Right atrium auricular region (tissue), 2 donors: ENCODE measurements at regions not wholly inside any gene's neighbourhood (a gene's known extent, or its start where the extent isn't known, plus 50 kb on each side); places are given as distances from the start of the nearest gene placed in this dataset.

Source experiments
- DNase-seq: peaks from one replicate; pipeline ENCODE4 v3.0.0-alpha.2; 2019; ENCODE audit warnings: low spot score
- H3K27ac ChIP-seq, 2 donors: fragments of 200-600 bp; sonication (generic); 1 replicate in 1 of 2; 2 replicates in 1 of 2; pipeline ENCODE4 v1.5.1; 2016 to 2019
- H3K27me3 ChIP-seq, 2 donors: fragments of 200-600 bp; sonication (generic); one replicate each; pipeline versions ENCODE4 v1.5.1 to v1.6.0; 2017 to 2019
- H3K36me3 ChIP-seq: fragments of 200-600 bp; sonication (generic); one replicate; pipeline ENCODE4 v1.5.1; 2016
- H3K4me1 ChIP-seq, 2 donors: fragments of 200-600 bp; sonication (generic); one replicate each; pipeline versions ENCODE4 v1.5.1 to v1.6.0; 2017 to 2019
- H3K4me3 ChIP-seq, 2 donors: fragments of 200-600 bp; sonication (generic); 1 replicate in 1 of 2; 2 replicates in 1 of 2; pipeline ENCODE4 v1.5.1; 2017 to 2019; ENCODE audit warnings: mild to moderate bottlenecking in 1 of 2, moderate library complexity in 1 of 2
- H3K9me3 ChIP-seq, 2 donors: fragments of 200-600 bp; sonication (generic); one replicate each; pipeline ENCODE4 v1.5.1; 2019
- TF ChIP-seq, protein P1 (sequence below), 2 donors: fragments of 200-600 bp; sonication (generic); IDR thresholded peaks; one replicate each; pipeline ENCODE4 v1.5.1; 2019; ENCODE audit warnings: antibody characterized with exemption in 2 of 2

GRCh38 chr4:32775049-32775448 lies 2054.9 kb downstream of the PCDH7 start:
- Histone ChIP-seq H3K9me3 (no peaks in the 10 kb centered on the region), H3K36me3 (no peaks in the 10 kb centered on the region), H3K27me3 (no peaks in the 10 kb centered on the region), H3K4me1 (no peaks in the 10 kb centered on the region), H3K27ac (no peak overlapping the region), H3K4me3 (no peak overlapping the region)
- TF ChIP-seq, protein P1, sequence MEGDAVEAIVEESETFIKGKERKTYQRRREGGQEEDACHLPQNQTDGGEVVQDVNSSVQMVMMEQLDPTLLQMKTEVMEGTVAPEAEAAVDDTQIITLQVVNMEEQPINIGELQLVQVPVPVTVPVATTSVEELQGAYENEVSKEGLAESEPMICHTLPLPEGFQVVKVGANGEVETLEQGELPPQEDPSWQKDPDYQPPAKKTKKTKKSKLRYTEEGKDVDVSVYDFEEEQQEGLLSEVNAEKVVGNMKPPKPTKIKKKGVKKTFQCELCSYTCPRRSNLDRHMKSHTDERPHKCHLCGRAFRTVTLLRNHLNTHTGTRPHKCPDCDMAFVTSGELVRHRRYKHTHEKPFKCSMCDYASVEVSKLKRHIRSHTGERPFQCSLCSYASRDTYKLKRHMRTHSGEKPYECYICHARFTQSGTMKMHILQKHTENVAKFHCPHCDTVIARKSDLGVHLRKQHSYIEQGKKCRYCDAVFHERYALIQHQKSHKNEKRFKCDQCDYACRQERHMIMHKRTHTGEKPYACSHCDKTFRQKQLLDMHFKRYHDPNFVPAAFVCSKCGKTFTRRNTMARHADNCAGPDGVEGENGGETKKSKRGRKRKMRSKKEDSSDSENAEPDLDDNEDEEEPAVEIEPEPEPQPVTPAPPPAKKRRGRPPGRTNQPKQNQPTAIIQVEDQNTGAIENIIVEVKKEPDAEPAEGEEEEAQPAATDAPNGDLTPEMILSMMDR (IDR thresholded peaks at IDR 0.05), result no peak
- no peak for DNase-seq

DNA sequence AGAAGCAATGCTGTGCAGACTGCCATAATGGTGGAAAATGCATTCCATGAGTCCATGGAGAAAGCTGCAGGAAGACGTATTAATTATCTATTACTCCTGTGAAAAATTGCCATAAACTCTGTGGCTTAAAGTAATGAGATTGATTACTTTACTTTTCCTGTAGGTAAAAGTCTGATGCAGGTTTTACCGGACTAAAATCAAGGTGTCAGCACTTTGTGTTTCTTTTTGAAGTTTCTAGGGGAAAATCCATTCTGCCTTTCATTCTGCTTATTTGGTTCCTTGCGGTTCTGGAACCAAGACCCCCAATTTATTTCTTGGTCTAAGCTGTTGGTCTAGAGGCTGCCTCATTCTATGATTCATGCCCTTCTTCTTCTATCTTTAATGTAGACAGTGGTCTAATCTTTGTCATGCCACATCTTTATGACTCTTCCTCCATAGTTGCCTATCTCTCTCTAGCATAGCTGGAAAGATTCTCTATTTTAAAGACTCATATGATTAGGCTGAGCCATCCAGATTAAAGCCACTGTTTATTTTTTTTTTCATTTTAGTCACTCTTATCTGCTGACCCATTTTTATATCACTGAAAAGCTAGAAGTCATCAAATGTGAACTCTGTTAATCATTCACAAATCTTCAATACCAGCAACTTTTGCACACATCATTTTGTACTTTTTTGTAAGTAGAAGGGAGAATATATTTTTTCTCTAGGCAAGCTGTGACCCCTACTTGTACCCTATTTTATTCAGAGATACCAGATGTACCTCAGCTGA lies 2056.4 kb downstream of the PCDH7 start:
- no peak overlapping the region for H3K27ac ChIP-seq
- TF ChIP-seq, protein P1 (IDR thresholded peaks at IDR 0.05), result no peak
- DNase-seq, result no peak
- no peaks in the 10 kb centered on the region for H3K4me1 ChIP-seq
- H3K27me3 ChIP-seq, result no peaks in the 10 kb centered on the region
- H3K4me3 ChIP-seq, result no peak overlapping the region
- H3K36me3 ChIP-seq, result no peaks in the 10 kb centered on the region
- H3K9me3 ChIP-seq, result no peaks in the 10 kb centered on the region

DNA sequence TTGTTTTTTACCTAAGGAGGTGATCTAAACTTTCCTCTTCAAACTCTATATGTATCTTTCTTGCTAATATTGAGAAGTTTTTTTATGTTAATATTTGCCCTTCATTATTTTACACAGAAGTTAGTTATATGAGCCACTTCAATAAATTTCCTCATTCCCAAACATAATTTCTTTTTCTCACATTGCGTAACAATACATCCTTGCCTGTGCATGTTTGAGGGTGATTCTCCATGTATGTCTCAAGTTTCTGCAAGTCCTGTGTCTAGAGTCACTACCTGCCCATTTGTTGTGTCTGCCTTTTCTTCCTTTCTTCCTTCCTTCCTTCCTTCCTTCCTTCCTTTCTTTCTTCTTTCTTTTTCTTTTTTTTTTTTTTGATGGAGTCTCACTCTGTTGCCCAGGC lies 2057.9 kb downstream of the PCDH7 start:
- DNase-seq, result no peak
- Histone ChIP-seq H3K9me3 (no peaks in the 10 kb centered on the region), H3K4me1 (no peaks in the 10 kb centered on the region), H3K27me3 (no peaks in the 10 kb centered on the region), H3K27ac (no peak overlapping the region), H3K4me3 (no peak overlapping the region), H3K36me3 (no peaks in the 10 kb centered on the region)
- TF ChIP-seq, protein P1 (IDR thresholded peaks at IDR 0.05), result no peak

- Histone ChIP-seq H3K27ac (no peak overlapping the region), H3K27me3 (no peaks in the 10 kb centered on the region), H3K36me3 (no peaks in the 10 kb centered on the region), H3K9me3 (no peaks in the 10 kb centered on the region), H3K4me3 (no peak overlapping the region), H3K4me1 (no peaks in the 10 kb centered on the region)
- TF ChIP-seq, protein P1 (IDR thresholded peaks at IDR 0.05), result no peak
- no peak for DNase-seq
These were observed 2058.8 kb downstream of the PCDH7 start for GRCh38 chr4:32778938-32779337.

DNA sequence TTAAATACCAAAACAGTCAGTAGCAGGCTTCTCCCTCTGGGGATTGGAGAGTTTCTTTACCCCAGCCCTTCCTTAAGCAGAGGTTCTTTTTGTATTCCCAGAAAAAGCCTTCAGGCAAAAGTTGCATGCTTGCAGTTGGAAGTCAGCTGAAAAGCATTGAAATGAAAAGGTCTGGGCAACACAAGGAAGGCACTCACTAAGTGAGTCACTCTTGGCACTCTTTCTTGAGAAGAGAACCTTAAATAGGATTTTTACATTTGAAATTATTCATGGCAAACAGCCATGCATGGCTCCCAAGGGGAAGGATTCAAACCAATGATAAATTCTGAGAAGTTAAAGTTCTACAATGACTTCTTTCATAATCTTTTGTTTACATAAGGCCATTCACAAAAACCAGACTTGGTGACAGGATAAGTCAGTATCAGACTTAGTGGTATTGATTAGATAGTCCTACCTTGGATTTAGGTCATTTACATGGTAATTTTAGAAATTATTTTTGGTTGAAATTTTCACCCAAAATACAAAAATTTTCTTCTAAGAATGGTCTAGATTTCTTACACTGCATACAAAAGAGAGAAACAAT lies 2068.9 kb downstream of the PCDH7 start:
- Histone ChIP-seq H3K27ac (no peak overlapping the region), H3K9me3 (no peaks in the 10 kb centered on the region), H3K4me3 (no peak overlapping the region), H3K4me1 (no peaks in the 10 kb centered on the region), H3K36me3 (no peaks in the 10 kb centered on the region), H3K27me3 (no peaks in the 10 kb centered on the region)
- no peak for DNase-seq
- TF ChIP-seq, protein P1 (IDR thresholded peaks at IDR 0.05), result no peak
